DMS153 treated with DMSO at 0.1 percent for 48 hours (cell line): ENCODE measurements at regions not wholly inside any gene's neighbourhood (a gene's known extent, or its start where the extent isn't known, plus 50 kb on each side); places are given as distances from the start of the nearest gene placed in this dataset.
"Not testable (repeated sequence)": the region's sequence is repeated elsewhere in the genome, so short reads cannot be mapped to it uniquely, and the experiment has no call there.

Experiments used
- DNase-seq: peaks from one replicate; lab custom pipeline; 2025; ENCODE audit not compliant: unreplicated experiment; lab: John Stamatoyannopoulos, UW

- DNase-seq = no peak
These were observed 82.6 kb upstream of the HNMT start for GRCh38 chr2:137881711-137882110.

DNA sequence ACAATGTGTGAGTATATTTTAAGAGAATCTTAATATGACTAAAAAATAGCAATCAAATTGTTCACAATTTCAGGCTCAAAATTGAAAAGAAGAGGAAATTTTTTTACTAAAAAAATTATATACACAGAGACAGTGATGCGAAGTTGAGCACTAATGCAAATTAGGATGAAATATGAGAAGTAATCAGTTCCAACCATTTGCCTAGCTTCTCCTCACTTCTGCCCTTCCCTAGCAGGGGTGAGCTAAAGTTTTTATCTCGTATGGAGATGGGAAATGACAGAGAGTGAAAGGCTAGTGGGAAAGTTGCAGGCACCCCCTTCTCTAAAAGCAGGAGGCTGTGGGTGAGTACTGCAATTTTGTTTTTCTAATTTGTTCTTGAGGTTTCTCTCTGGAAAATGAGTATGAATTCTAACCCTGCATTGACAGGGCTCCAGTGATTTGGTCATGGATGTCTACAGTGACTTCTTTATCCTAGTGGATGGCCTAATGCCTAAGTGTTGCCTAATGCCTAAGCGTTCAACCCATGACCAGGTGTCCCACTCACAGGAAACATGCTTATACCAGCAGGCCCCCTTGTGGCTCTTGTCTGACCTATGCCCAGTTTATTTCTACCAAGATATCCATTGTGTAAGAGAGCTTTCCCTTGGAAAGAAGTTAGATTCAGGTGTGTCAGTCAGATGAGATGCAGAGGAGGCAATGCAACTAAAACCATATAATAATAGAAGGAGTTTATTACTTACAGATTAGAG lies 78.0 kb upstream of the HNMT start:
- DNase-seq = no peak

DNA sequence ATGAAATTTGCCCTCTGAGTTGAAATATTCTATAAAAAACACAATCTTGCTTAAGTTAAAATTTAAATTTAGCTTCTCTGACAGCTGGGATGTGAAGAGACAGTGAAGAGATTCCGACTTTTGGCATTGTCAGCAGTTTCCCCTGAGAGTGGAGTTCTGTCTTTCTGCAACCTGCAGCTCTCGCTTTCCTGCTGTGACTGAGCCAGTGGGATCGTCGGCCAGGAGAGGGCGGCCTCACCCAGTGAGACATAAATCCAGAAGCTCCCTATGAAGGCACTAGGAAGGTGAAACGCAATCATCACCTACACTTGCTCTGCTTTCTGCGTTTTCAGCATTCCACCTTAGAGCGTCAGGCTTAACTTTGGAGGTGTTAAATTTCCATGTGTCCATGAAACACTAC lies 75.4 kb upstream of the HNMT start:
- DNase-seq = peak; percentile 47

DNA sequence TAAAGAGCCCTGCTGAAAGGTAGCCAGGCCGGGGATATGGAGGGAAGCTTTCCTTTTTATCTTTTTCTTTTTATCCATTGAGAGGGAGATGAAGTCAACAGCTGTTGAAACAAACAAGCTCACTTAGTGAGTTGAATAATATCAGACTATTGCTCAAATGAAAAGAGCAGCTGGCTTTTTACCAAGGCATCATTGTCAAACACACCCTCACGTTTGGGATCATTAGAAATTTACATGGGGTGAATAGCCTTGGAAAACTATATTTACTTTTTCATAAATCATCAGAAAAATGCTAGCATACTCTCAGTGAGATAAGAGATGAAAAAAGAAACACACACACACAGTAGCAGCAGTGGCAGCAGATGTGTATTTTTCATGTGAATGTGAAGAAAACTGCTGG lies 71.5 kb upstream of the HNMT start:
- DNase-seq = peak; percentile 89

DNA sequence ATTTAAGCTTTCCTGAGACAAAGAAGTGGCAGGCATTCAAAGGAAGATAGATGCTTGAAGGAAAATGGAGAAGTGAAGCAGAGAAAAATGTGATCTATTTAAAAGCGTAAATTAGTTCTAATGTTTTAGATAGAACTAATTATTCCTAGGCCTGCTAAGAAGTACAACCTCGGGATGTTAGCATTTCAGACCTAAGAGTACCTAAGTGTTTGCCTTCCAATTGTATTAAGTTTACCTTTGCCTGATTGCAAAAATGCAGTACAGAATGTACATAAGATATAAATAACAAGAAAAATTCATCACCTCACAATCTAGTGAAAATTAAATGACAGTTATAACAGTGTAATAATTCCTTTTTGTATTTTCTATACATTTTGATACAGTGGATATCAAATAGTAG lies 71.1 kb upstream of the HNMT start:
- DNase-seq = peak; percentile 89

DNA sequence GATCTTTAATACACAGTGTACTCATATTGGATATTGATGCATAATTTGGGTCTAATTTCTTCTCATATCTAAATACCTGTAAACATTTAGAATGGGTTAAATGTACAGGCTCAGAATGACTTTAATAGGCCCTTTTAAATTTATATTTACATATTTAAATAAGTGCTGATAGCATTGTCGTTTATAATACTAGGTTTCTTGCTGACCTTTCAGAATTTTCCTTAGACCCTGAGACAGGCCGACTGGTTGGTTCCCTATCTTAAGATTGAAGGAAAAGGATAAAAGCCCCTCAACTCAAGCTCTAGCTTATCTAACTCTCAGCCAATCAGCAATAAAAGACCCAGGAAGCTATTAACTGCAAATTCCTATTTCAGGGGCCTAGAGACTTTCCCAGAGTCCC lies 67.8 kb upstream of the HNMT start:
- DNase-seq = no peak

- no peak for DNase-seq
These were observed 67.2 kb upstream of the HNMT start for GRCh38 chr2:137897082-137897481.

DNA sequence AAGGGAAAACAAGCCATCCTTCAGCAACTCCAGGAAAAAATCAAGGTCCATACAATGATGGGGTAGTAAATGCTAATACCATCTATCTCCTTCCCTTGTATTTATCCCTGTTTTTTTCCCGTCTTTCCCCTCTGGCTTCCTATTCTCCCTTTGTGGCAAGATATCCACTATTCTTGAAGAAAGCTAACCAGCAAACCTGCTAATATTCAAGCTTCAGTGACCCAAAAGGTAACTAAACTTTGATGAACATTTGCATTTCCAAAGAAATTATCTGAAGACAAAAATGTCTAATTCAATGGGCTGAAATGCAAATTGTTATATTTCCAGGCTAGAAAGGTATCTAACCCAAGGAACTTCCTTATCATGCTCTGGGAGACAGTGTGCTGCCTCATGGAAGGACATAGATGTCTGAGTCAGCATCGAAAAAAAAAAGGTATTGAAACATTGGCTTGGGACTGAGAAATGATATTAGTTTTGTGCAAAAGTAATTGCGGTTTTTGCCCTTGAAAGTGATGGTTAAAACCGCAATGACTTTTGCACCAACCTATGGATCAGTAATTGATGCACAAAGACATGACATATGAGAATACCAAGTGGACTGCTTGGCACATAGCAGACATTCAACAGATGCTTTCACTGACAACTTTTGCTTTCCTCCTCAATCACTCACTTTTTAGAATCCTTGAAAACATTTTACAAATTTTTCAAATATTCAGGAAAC lies 63.7 kb upstream of the HNMT start:
- DNase-seq = no peak

DNA sequence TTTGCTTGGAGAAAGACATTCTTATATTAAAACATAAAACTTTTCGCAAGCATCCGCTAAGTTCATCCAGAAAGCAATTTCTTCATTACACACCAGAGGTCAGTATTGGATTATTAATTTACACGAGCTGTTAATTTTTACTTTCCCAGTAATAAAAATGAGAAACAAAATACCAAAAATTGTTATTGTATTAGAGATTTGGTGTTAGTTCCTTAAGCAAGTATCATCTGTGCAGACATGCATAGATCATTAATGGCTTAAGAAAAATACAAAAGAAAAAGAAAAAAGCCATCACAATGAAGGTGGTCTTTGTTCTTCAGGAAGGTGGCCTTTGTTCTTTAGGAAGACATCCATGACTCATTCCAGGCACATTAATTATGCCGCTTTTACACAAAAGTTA lies 53.6 kb upstream of the HNMT start:
- peak; percentile 44 for DNase-seq

GRCh38 chr2:137912371-137912770 lies 51.9 kb upstream of the HNMT start:
- no peak for DNase-seq

DNA sequence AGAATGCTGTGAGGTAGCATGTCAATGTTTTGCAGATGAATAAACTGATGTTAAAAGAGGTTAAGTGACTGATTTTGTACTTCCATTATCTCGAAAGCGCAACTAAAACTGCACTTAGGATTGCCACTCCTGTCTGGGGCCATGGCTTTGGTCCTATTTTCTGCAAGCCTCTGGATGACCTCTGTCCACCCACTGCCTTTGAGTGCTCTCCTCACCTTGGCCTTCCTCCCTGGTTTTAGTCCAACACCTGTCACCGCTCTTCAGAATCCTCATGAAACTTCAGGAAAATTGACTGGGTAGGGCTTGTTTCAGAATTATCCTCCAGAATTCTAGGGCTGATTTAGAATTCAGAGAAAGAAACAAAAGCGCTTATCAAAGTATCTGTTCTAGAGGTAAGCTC lies 51.1 kb upstream of the HNMT start:
- DNase-seq = no peak

- not testable (repeated sequence) for DNase-seq
These were observed 50.6 kb upstream of the HNMT start for GRCh38 chr2:137913648-137914047.
